IMR-90 (cell line): ENCODE measurements at regions not wholly inside any gene's neighbourhood (a gene's known extent, or its start where the extent isn't known, plus 50 kb on each side); places are given as distances from the start of the nearest gene placed in this dataset.

Experiments
- POLR2A ChIP-seq: IDR thresholded peaks from 2 replicates; pipeline ENCODE4 v1.6.1; 2012; ENCODE audit warnings: mild to moderate bottlenecking, low read depth, low read length
- TF ChIP-seq, protein P1 (sequence below): conservative IDR thresholded peaks from 2 replicates; pipeline ENCODE4 v1.5.1; 2012; ENCODE audit warnings: mild to moderate bottlenecking, low read depth, low read length, improper control_type of control experiment

GRCh38 chr2:6730649-6731532, 134.8 kb downstream of the CMPK2 start:
- TF ChIP-seq, protein P1, sequence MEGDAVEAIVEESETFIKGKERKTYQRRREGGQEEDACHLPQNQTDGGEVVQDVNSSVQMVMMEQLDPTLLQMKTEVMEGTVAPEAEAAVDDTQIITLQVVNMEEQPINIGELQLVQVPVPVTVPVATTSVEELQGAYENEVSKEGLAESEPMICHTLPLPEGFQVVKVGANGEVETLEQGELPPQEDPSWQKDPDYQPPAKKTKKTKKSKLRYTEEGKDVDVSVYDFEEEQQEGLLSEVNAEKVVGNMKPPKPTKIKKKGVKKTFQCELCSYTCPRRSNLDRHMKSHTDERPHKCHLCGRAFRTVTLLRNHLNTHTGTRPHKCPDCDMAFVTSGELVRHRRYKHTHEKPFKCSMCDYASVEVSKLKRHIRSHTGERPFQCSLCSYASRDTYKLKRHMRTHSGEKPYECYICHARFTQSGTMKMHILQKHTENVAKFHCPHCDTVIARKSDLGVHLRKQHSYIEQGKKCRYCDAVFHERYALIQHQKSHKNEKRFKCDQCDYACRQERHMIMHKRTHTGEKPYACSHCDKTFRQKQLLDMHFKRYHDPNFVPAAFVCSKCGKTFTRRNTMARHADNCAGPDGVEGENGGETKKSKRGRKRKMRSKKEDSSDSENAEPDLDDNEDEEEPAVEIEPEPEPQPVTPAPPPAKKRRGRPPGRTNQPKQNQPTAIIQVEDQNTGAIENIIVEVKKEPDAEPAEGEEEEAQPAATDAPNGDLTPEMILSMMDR, result no peak
- TF ChIP-seq POLR2A, result no peak
